Cardiac septum (tissue), 1 donor: ENCODE measurements at regions not wholly inside any gene's neighbourhood (a gene's known extent, or its start where the extent isn't known, plus 50 kb on each side); places are given as distances from the start of the nearest gene placed in this dataset.

ENCODE experiments used
- DNase-seq: peaks from one replicate; pipeline ENCODE4 v3.0.0-alpha.2; 2020; ENCODE audit warnings: low spot score
- intact Hi-C: fragments of 100-400 bp; cut with DNase I; formaldehyde crosslinking; loops from one replicate; pipeline ENCODE4 v1.14.0; 2022
- donor health status: DM: no; HTN: no; CAD: no.

DNA sequence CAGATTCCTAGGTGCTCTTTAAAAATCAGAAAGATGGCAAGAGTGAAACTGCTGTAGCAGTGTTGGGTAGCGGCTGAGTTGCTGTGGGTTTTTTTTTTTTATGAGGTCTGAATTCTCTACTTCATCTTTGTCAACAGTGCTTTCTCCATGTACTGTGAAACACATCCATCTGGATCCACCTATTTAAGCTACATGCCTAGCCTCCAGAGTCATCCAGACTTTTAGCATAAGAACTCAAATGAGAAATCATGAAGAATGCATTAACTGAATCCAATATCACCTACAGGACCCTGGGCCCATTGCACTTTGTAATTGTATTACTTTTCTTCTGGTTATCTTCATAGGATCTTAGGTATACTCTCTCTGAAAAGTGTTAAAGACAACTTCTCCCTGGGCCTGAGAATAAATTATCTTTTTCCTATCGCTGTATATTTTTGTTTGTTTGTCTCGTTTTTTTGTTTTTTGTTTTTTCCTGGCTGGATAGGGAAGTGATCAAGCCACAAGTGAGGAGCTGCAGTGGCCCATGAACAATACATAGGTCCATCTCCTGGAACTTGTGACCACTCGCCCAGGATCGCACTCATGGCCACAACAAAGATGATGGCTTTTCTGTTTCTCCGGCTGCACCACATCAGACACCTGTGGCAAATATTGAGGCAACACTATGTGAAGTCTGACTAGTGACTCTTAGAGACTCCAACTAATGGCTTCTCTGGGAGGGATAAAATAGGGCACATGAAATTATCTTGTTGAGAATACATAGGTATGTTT, 609.9 kb upstream of the AGTR1 start:
- no peak for DNase-seq
- intact Hi-C loops = no loop called here

DNA sequence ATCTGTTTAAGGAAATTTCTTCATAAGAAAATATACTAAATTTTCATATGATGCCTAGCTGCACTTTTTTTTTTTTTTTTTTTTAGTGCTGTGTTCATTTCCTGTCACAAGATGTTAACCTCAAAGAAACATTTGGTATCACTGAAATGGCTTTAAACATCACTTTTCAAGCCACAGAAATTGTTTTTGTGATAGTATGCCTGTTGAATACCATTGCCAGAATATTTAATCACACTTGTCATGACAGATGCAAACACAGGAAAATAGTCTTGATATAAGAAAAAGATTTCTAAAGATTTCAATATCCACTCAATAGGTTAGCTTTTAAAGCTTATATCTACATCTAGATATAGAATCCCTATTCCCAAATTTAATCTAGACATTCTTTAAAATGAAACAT, 608.5 kb upstream of the AGTR1 start:
- intact Hi-C loops = no loop called here
- no peak for DNase-seq

DNA sequence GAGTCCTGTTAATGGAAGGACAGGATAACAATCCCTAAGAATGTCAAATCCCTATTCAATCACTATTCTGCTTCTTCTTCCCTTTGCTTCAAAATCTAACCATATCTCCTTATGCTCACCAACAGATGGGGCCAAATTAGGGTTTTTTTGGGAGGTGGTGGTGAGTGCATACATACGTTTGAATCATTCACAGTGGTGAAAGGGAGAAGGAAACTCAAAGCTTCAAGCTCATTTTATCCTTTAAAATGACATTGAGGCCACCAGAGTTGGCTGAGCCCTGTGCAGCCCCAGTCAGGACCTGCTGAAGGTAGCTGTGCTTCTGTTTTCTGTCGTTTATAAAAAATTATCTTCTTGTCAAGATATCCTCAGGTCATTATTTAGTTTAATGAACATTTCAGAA, 607.5 kb upstream of the AGTR1 start:
- intact Hi-C loops = no loop called here
- no peak for DNase-seq

DNA sequence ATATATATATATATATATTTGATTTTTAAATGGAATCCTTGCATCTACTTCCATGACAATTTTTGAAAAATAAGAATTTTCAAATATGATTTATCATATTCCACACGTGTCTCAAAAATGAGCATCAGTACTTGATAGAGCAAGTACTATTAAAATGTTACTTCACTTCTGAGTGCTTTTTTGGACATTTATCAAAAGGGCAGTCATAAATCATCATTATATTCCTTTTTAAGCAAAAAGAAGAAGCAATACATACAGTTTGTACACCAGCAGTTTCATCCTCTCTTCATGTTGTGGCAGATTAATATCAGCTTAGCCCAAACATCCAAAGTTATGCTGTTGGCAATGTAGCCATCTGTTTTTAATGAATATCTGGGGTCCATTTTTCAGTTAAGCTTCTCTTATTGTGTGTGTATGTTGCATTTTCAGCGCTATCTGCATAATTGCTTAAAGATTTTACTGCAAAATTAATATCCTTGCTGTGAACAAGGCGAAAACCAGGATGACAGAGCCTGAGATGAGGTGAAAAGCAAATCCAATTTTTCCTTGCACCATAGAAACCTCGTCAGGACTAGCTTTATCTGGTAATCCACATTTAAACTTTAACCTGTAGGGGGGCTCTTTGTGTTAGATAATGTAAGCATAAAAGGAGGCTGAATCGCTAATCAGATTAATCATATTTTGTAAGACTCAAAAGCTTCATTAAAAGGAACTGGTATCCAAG, 604.9 kb upstream of the AGTR1 start:
- intact Hi-C loops = no loop called here
- no peak for DNase-seq

DNA sequence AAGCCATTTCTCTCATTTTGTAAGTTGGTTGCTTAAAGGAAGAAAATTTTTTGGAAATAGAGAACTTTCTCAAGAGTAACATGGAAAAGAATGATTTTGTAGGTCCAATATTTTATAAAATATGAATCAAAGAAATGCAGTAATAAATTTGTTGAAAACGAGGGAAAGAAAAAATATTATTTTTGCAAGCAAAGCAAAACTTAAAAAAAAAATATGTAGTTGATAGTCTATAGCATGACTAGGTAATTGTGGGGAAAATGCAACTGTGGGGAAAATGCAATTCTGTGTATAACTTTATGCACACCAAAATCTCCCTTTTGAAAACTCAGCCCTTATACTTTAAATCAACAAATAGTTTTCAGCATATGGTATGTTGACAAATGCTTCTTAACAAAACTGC, 604.0 kb upstream of the AGTR1 start:
- no peak for DNase-seq
- intact Hi-C loops = no loop called here

DNA sequence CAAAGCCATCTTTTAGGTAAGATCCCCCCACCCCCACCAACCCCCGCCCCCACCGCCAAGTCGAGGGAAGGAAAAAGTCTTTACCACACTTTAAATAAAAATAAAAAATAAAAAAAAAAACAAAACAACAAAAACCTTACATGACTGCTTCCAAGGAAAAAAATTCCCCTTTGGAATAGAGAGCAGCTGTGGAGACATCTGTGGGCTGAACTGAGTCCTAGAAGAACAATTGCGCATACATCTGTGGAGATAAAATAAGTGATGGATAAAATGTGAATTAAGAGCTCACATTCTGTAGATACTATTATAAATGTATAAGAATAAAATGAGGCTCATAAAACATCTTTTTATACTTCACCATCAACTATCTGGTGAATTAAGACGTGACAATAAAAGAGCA, 601.7 kb upstream of the AGTR1 start:
- no peak for DNase-seq
- intact Hi-C loops = no loop called here

DNA sequence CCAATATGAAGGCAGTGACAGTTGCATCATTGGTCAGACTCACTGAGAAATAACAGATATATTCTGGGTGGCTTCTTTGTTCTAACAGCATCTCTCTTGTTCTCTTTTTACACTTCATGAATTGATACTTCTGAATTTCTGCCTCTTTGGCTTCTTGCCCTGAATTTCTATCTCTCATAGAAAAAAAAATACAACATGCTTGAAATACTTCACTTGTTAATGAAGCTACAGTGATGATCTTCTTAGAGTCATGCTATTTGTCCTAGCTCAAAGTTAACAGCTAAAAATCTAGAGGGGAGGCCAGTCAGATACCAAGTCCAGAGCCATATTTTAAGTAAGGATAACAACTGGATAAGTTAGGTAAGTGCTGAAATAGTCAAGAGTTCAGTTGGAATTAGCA, 597.2 kb upstream of the AGTR1 start:
- DNase-seq = no peak
- intact Hi-C loops = no loop called here

DNA sequence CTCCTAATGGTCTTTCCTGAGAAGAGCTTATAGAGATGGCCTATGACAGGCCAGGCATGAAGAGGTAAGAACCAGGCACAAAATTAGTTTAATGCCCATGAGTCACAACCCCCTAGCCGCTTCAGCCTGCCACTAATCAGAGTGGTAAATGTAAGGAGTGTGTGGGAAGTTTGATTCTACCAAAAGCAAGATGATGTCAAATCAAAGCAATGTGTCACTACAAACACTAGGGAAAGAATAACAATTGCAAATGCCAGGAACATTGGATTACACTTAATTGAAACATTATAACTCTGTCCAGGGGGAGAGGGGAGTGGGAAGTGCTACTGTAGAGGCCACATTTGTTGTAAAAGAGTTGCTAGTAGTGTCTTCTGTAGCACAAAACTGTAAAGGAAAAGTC, 596.6 kb upstream of the AGTR1 start:
- DNase-seq = no peak
- intact Hi-C loops = no loop called here

DNA sequence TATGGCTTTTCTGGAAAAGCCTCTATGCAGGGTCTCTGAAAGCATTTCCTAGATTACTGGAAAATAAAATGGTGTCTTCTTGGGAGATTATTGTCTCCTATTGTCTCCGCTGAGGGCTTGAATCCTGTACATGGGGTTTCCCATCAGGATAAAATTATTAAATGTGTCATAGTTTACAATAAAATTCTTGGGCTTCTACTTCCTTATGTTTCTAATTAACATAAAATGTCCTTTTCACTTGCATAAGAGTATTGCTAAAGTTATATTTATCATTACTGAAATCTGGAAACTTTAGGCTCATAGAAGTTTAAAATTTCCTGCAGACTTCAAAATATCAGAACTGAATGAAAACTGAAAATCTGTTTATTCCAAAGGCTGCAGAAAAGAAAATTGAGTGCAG, 595.5 kb upstream of the AGTR1 start:
- DNase-seq = no peak
- intact Hi-C loops = no loop called here

DNA sequence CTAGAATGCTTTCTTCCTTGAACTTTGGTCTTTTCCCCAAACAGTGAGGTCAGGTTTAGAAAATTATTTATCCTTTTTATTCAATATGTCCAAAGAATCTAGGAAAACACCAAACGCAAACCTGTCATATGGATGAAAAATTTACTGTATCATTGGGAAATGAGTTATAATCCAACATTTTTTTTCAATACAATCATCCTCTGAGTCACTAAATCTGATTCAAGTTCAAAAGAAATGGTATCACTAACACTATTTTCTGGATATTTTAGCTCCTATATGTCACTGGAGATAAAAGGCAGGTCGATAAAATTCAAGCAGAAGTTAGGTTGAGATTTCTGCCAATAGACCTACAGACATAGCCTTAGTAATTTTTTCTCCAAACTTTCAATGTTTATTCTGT, 591.6 kb upstream of the AGTR1 start:
- DNase-seq = no peak
- intact Hi-C loops = no loop called here

DNA sequence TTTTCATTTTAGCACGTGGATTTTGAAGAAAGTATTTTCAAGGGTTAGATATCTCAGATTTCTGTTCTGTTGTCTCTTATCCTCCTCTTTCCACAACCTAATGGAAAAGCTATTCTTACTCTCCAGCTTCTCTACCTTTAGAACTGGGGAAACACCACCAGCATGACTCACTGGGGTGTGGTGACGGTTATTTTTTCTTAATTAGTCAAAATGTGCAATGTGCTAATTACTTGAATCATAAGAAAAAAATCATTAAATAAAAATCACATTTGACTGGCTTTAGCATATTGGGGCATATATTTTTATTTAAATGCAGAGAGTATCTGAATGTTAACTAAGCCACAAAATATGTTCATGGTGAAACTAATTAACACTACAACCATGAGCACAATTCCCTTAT, 570.7 kb upstream of the AGTR1 start:
- no peak for DNase-seq
- intact Hi-C loops = no loop called here

DNA sequence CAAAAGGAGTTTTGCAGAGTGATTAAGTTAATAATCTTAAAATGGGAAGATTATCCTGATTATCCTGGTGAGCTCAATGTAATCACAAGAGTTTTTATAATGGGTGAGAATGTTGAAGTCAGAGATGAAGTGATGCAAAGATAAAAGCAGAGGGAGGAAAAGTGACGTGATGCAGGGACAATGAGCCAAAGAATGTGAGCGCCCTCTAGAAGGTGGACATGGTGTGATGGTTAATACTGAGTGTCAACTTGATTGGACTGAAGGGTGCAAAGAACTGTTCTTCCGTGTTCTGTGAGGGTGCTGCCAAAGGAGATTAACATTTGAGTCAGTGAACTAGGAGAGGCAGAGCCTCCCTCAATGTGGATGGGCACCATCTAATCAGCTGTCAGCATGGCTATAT, 569.6 kb upstream of the AGTR1 start:
- no peak for DNase-seq
- intact Hi-C loops = no loop called here

DNA sequence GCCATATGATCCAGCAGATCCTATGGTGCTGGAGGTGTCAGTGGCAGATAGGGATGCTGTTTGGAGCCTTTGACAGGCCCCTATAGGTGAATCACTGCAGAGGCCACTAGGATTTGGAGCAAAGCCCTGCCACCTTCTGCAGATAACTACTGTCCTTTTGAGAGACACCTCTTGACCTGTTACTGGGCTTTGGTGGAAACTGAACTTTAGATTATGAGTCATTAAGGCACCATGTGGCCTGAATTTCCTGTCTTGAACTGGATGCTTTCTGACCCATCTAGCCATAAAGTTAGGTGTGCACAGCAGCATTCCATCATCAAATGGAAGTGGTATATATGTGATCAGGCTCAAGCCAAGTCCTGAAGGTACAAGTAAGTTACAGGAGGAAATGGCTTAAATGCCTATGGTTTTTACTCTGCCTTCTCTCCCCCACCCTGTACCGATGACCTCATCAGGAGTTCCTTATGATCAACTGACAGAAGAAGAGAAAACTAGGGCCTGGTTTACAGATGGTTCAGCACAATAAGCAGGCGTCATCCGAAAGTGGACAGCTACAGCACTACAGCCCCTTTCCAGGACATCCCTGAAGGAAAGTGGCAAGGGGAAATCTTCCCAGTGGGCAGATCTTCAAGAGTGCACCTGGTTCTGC, 565.6 kb upstream of the AGTR1 start:
- DNase-seq = no peak

DNA sequence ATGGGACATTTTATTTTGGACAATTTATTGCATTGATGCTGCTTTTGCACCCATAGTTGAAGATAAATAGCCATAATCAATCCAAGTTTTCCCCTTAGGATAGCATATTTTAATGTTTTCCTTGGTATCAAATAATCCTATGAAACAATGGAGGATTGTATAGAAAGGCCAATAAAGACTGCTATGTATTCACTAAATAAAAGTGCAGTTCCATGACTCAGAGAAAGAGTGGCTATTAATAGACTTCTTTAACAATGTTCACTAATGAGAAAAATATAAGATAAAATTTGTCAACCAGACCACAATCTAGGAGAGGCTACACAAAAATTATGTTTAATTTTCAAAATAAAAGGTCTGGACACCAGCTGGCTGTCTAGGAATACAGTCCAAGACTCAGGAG, 560.9 kb upstream of the AGTR1 start:
- intact Hi-C loops = no loop called here
- no peak for DNase-seq

More for the DNA sequence above, 565.6 kb upstream of the AGTR1 start:
- intact Hi-C loops = no loop called here

DNA sequence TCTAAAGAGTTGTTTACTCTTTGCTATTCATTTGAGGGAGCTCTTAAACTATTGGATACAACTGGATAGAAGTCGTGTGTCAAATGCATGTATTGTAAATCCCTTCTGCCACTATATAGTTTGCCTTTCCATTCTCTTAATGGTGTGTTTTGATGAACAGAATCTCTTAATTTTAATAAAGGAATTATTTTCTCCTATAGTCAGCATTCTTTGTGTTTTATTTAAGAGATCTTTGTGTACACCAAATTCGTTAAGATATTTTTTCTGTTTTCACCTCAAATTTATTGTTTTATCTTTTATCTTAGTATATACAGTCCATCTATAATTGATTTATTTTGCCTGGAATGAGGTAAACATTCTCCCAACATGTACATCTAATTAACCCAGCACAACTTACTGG, 551.5 kb upstream of the AGTR1 start:
- intact Hi-C loops = no loop called here

DNA sequence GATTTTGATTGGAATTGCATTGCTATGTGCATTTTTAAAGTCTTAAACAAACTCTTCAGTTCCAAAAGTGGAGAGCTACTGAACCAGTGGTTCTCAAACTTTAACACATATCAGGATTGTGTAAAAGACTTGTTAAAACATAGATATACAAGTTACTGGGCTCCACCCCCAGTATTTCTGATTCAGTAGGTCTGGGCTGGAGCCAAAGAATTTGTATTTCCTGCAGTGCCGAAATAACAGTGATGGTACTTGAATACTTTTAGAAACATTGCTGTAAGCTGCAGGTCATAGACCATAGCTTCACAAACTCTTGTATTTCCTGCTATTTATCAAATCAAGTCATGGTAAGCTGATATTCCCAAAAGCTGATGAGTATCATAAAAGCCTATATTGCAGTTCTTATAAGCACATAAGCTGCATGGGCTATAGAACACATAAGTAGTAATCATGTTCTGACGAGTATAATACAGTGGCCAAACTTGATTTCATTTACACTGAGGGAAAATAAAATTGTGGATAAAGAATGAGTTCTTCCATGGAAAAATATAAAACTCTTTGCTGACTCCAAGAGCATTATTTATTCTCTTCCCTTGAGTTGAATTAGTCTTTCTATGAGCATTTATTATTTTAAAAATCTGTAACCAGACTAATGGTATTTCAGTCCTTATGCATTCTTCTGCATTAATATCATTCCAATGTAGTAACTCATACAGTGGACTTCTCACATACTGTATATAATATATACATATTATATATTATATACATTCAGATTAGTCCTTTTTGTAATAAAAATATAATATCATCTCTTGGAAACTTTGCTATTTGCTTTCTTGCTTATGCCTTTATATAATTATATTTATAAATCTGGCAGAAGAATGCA, 550.5 kb upstream of the AGTR1 start:
- intact Hi-C loops = no loop called here
- no peak for DNase-seq

More for the DNA sequence above, 551.5 kb upstream of the AGTR1 start:
- no peak for DNase-seq

DNA sequence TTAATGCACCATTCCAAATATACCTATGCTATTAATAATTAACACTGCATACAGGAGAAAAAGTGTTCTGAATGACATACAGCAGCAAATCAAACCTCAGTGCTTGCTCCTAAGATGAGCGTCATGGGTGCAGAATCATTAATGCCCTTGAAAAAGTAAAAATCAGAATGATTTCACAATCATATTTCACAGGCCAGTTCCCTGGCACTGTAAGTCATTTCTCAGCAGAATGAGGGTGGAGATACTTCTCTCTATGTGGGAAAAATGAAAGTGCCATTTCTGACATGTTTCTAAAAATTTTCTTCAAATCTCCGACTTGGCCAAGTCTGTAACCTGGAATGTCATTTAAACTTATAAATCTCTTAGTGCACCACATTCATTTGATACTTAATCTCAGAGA, 549.8 kb upstream of the AGTR1 start:
- no peak for DNase-seq
- intact Hi-C loops = no loop called here

DNA sequence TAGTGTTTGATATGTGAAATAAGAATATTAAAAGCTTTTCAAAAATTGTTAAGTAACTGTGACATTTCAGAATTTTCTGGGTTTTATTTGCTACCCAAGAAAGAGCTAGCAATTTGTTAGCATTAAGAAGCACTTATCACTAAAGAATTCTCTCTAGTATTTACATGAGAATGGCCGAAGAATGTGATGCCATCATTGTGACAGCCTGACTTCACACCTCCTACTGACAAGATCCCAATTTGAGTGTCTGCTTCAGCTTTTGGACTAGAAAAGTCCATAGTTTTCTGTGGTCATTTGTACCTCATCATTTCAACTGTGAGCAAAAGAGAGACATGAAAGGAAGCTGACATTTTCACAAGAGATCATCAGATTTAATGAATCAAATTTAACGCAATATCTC, 548.1 kb upstream of the AGTR1 start:
- intact Hi-C loops = no loop called here
- no peak for DNase-seq

DNA sequence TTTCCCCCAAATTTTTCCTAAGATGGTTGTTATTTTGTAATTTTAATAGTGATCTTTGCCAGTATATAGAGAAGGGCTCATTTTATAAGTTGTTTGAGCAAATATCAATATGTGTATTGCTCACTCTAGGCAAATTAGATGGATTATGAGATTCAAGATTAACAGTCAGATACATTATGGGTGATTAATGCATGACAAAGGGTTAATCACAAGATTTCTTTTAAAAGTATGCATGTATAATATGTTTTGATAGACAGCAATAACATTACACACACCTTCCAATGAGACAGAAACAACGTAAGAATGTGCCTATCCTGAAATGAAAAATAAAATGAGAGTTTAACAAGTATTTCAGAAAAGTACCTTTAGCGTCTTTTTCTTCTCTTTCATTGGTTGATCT, 547.6 kb upstream of the AGTR1 start:
- intact Hi-C loops = no loop called here
- no peak for DNase-seq

DNA sequence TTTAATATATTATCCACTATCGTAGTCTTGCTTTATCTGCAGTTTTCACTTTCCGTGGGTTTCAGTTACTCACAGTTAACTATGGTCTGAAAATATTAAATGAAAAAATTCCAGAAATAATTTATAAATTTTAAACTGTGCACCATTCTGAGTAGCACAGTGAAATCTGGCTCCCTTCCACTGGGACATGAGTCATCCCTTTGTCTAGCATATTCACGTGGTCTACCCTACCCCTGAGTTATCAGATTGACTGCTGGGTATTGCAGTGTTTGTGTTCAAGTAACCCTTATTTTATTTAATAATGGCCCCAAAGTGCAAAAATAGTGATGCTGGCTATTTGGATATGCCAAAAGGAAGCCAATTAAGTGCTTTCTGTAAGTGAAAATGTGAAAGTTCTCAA, 539.5 kb upstream of the AGTR1 start:
- intact Hi-C loops = no loop called here

More for the DNA sequence above, 539.5 kb upstream of the AGTR1 start:
- no peak for DNase-seq
